Loucy (cell line): ENCODE measurements at regions not wholly inside any gene's neighbourhood (a gene's known extent, or its start where the extent isn't known, plus 50 kb on each side); places are given as distances from the start of the nearest gene placed in this dataset.
A peak's percentile ranks its signal among the peaks of the same experiment; 100 is the strongest.

Experiments used
- H2AFZ ChIP-seq: fragments of 200-600 bp; sonication (generic); 2 replicates; pipeline ENCODE4 v1.6.0; 2016; ENCODE audit warnings: antibody characterized with exemption, mild to moderate bottlenecking, low read length, moderate library complexity
- H3F3A ChIP-seq: fragments of 200-600 bp; 2 replicates; pipeline ENCODE4 v1.6.0; 2016; ENCODE audit warnings: antibody characterized with exemption, low read depth, mild to moderate bottlenecking
- H3K27me3 ChIP-seq: fragments of 200-600 bp; sonication (generic); 2 replicates; pipeline ENCODE4 v1.6.1; 2014; ENCODE audit warnings: low read length, mild to moderate bottlenecking; ENCODE audit not compliant: insufficient read depth, poor library complexity, severe bottlenecking
- H3K36me3 ChIP-seq: fragments of 200-600 bp; sonication (generic); 2 replicates; pipeline ENCODE4 v1.6.1; 2016; ENCODE audit warnings: low read length; ENCODE audit not compliant: insufficient read depth
- H3K4me1 ChIP-seq: fragments of 200-600 bp; sonication (generic); 2 replicates; pipeline ENCODE4 v1.5.1; 2014; ENCODE audit warnings: low read length, mild to moderate bottlenecking; ENCODE audit not compliant: insufficient read depth, poor library complexity, severe bottlenecking
- H3K4me2 ChIP-seq: fragments of 200-600 bp; sonication (generic); 2 replicates; pipeline ENCODE4 v1.6.0; 2014; ENCODE audit warnings: antibody characterized with exemption, low read length, low read depth, mild to moderate bottlenecking; ENCODE audit not compliant: poor library complexity, severe bottlenecking
- H3K4me3 ChIP-seq: fragments of 200-600 bp; sonication (generic); 2 replicates; pipeline ENCODE4 v1.5.1; 2014; ENCODE audit warnings: low read length, mild to moderate bottlenecking, mixed read lengths; ENCODE audit not compliant: poor library complexity, severe bottlenecking
- H3K79me2 ChIP-seq: fragments of 200-600 bp; sonication (generic); 2 replicates; pipeline ENCODE4 v1.6.1; 2014; ENCODE audit warnings: low read length; ENCODE audit not compliant: insufficient read depth
- H3K9ac ChIP-seq: fragments of 200-600 bp; sonication (generic); 2 replicates; pipeline ENCODE4 v1.6.0; 2014; ENCODE audit warnings: mild to moderate bottlenecking, low read depth, low read length, moderate library complexity; ENCODE audit not compliant: poor library complexity, severe bottlenecking
- H3K9me2 ChIP-seq: fragments of 200-600 bp; sonication (generic); replicated peaks from 2 replicates; pipeline ENCODE4 v1.6.1; 2016; ENCODE audit warnings: low read depth, low read length, mixed read lengths
- H3K9me3 ChIP-seq: fragments of 200-600 bp; sonication (generic); 2 replicates; pipeline ENCODE4 v1.6.1; 2014; ENCODE audit warnings: mild to moderate bottlenecking, antibody characterized with exemption, low read length, low read depth; ENCODE audit not compliant: insufficient read depth
- H4K20me1 ChIP-seq: fragments of 200-600 bp; sonication (generic); 2 replicates; pipeline ENCODE4 v1.6.0; 2014; ENCODE audit warnings: antibody characterized with exemption, low read length, mild to moderate bottlenecking; ENCODE audit not compliant: insufficient read depth, poor library complexity, severe bottlenecking
- CTCF ChIP-seq: fragments of 200-600 bp; sonication (generic); conservative IDR thresholded peaks from 2 replicates; pipeline ENCODE4 v1.5.1; 2014; ENCODE audit warnings: mild to moderate bottlenecking, antibody characterized with exemption, low read length
- EZH2phosphoT487 ChIP-seq: fragments of 200-600 bp; IDR thresholded peaks from 2 replicates; pipeline ENCODE4 v1.6.1; 2018; ENCODE audit warnings: antibody characterized with exemption, mild to moderate bottlenecking, moderate library complexity, borderline replicate concordance

- H3K27me3 ChIP-seq = no peaks in the 10 kb centered on the region
- no peaks in the 10 kb centered on the region for H3F3A ChIP-seq
- no peaks in the 10 kb centered on the region for H3K79me2 ChIP-seq
- no peaks in the 10 kb centered on the region for H3K9me3 ChIP-seq
- no peak overlapping the region for H3K9ac ChIP-seq
- H3K36me3 ChIP-seq = no peaks in the 10 kb centered on the region
- H4K20me1 ChIP-seq = no peaks in the 10 kb centered on the region
- H3K4me2 ChIP-seq = no peak overlapping the region
- TF ChIP-seq CTCF (no peak), EZH2phosphoT487 (no peak)
- H2AFZ ChIP-seq = no peak overlapping the region
- H3K4me1 ChIP-seq = peaks cover 10% of the 10 kb centered on the region
- no peaks in the 10 kb centered on the region for H3K9me2 ChIP-seq
- H3K4me3 ChIP-seq = no peak overlapping the region
Measured at GRCh38 chr5:96338091-96338490, 95.0 kb downstream of the PCSK1 start.

- Histone ChIP-seq H3K9me2 (no peaks in the 10 kb centered on the region), H2AFZ (no peak overlapping the region), H3K9ac (no peak overlapping the region), H3K4me2 (no peak overlapping the region), H4K20me1 (no peaks in the 10 kb centered on the region), H3K27me3 (no peaks in the 10 kb centered on the region), H3K36me3 (no peaks in the 10 kb centered on the region), H3K4me1 (peaks cover 10% of the 10 kb centered on the region), H3K4me3 (no peak overlapping the region), H3F3A (no peaks in the 10 kb centered on the region), H3K9me3 (no peaks in the 10 kb centered on the region), H3K79me2 (no peaks in the 10 kb centered on the region)
- TF ChIP-seq CTCF (no peak), EZH2phosphoT487 (no peak)
Measured at GRCh38 chr5:96337048-96337781, 95.8 kb downstream of the PCSK1 start.

GRCh38 chr5:96336351-96336985 lies 96.6 kb downstream of the PCSK1 start:
- Histone ChIP-seq H3F3A (no peaks in the 10 kb centered on the region), H3K27me3 (no peaks in the 10 kb centered on the region), H3K36me3 (no peaks in the 10 kb centered on the region), H3K4me1 (peaks cover 10% of the 10 kb centered on the region), H3K9me3 (no peaks in the 10 kb centered on the region), H3K79me2 (no peaks in the 10 kb centered on the region), H3K4me3 (no peak overlapping the region), H2AFZ (peak overlapping the region; percentile 73), H3K9me2 (no peaks in the 10 kb centered on the region), H3K4me2 (peak overlapping the region; percentile 22), H3K9ac (no peak overlapping the region), H4K20me1 (no peaks in the 10 kb centered on the region)
- TF ChIP-seq EZH2phosphoT487 (no peak), CTCF (peak; percentile 98)
